Prostate gland (tissue), 2 donors: ENCODE measurements at regions not wholly inside any gene's neighbourhood (a gene's known extent, or its start where the extent isn't known, plus 50 kb on each side); places are given as distances from the start of the nearest gene placed in this dataset.

Source experiments
- POLR2A ChIP-seq: fragments of 450-650 bp; IDR thresholded peaks from one replicate; pipeline ENCODE4 v1.6.1; 2016; ENCODE audit warnings: antibody characterized with exemption, mild to moderate bottlenecking
- TF ChIP-seq, protein P1 (sequence below), 4 experiments: fragments of 200-600 bp in 2 of 4; fragments of 450-650 bp in 2 of 4; sonication (generic) in 2 of 4; IDR thresholded peaks; 1 replicate in 3 of 4; 2 replicates in 1 of 4; pipeline ENCODE4 v1.5.1; 2016 to 2019; ENCODE audit warnings: antibody characterized with exemption in 4 of 4, mild to moderate bottlenecking in 2 of 4, moderate library complexity in 2 of 4

DNA sequence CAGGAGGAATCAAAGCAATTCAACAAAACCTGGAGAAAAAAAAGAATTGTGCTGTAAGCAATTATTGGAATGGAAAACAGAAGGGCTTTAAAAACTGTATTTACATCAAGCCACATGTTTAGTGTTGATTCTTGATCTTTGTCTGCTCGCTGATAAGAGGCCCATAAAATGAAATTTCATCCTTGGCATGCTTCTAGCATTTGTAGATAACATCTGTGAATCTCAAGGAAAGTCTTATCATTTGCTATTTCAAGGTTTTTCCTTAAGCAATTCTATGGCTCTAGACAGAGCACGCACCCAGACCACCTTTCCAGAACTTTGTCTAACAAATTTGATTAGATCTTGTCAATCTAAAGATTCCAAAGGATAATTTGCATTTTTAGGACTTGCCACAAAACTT, 181.0 kb upstream of the FGGY start:
- no peak for TF ChIP-seq POLR2A
- TF ChIP-seq, protein P1, sequence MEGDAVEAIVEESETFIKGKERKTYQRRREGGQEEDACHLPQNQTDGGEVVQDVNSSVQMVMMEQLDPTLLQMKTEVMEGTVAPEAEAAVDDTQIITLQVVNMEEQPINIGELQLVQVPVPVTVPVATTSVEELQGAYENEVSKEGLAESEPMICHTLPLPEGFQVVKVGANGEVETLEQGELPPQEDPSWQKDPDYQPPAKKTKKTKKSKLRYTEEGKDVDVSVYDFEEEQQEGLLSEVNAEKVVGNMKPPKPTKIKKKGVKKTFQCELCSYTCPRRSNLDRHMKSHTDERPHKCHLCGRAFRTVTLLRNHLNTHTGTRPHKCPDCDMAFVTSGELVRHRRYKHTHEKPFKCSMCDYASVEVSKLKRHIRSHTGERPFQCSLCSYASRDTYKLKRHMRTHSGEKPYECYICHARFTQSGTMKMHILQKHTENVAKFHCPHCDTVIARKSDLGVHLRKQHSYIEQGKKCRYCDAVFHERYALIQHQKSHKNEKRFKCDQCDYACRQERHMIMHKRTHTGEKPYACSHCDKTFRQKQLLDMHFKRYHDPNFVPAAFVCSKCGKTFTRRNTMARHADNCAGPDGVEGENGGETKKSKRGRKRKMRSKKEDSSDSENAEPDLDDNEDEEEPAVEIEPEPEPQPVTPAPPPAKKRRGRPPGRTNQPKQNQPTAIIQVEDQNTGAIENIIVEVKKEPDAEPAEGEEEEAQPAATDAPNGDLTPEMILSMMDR (IDR thresholded peaks at IDR 0.05) = no peak
